ENCODE measurements at regions not wholly inside any gene's neighbourhood (a gene's known extent, or its start where the extent isn't known, plus 50 kb on each side); places are given as distances from the start of the nearest gene placed in this dataset.

DNA sequence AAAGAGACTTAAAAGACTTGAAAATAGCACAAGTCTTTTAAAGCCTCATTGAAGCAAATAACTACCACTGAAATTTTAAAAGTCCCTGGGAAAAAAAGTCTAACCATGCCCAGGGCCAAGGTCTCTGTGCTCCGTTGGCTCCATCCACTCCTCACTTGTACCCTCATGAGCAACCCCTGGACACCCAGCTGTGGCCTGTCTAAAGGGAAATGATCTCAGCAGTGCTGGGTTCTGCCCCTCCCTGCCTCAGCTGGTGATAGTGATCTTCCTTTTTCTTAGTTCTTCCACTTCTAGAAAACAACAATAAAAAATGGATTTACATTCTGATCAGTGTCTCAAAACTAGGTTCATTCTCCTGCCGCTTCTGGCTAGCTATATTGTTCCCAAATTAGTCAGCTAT lies 423.5 kb upstream of the ADAMTS5 start:
- TF ChIP-seq GTF3C2 (IDR thresholded peaks at IDR 0.05; ENCODE audit: borderline replicate concordance, extremely low read depth, insufficient read length) = no peak
- TF ChIP-seq TAF1 (IDR thresholded peaks at IDR 0.05; ENCODE audit: control insufficient read depth, extremely low read depth, insufficient read depth, low read length, severe bottlenecking) = no peak
- TF ChIP-seq PHF20 (IDR thresholded peaks at IDR 0.05; ENCODE audit: partially characterized antibody) = no peak
- TF ChIP-seq, protein P1, sequence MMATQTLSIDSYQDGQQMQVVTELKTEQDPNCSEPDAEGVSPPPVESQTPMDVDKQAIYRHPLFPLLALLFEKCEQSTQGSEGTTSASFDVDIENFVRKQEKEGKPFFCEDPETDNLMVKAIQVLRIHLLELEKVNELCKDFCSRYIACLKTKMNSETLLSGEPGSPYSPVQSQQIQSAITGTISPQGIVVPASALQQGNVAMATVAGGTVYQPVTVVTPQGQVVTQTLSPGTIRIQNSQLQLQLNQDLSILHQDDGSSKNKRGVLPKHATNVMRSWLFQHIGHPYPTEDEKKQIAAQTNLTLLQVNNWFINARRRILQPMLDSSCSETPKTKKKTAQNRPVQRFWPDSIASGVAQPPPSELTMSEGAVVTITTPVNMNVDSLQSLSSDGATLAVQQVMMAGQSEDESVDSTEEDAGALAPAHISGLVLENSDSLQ (IDR thresholded peaks at IDR 0.05) = no peak
- TF ChIP-seq, protein P2, sequence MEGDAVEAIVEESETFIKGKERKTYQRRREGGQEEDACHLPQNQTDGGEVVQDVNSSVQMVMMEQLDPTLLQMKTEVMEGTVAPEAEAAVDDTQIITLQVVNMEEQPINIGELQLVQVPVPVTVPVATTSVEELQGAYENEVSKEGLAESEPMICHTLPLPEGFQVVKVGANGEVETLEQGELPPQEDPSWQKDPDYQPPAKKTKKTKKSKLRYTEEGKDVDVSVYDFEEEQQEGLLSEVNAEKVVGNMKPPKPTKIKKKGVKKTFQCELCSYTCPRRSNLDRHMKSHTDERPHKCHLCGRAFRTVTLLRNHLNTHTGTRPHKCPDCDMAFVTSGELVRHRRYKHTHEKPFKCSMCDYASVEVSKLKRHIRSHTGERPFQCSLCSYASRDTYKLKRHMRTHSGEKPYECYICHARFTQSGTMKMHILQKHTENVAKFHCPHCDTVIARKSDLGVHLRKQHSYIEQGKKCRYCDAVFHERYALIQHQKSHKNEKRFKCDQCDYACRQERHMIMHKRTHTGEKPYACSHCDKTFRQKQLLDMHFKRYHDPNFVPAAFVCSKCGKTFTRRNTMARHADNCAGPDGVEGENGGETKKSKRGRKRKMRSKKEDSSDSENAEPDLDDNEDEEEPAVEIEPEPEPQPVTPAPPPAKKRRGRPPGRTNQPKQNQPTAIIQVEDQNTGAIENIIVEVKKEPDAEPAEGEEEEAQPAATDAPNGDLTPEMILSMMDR (IDR thresholded peaks at IDR 0.05 in 2 of 3, conservative IDR thresholded peaks at IDR 0.05 in 1 of 3; ENCODE audit: insufficient read depth in 2 of 3, low read depth in 1 of 3, low read length in 3 of 3) = no peak
- no peak for TF ChIP-seq FOS (IDR thresholded peaks at IDR 0.05; ENCODE audit: extremely low read depth, insufficient read length)
- no peak for TF ChIP-seq JUND (IDR thresholded peaks at IDR 0.05; ENCODE audit: borderline replicate concordance, low read depth, low read length)
- no peak for TF ChIP-seq JUND (tag; IDR thresholded peaks at IDR 0.05; ENCODE audit: borderline replicate concordance, low read depth, low read length)
- no peak for TF ChIP-seq ZC3H4 (CRISPR knock-in tag; IDR thresholded peaks at IDR 0.05; ENCODE audit: borderline replicate concordance)
- no peak for TF ChIP-seq ZNF174 (CRISPR knock-in tag; IDR thresholded peaks at IDR 0.05)
- no peak for TF ChIP-seq ARNT (IDR thresholded peaks at IDR 0.05)
- TF ChIP-seq ETS1 (conservative IDR thresholded peaks at IDR 0.05; ENCODE audit: control insufficient read depth, low read depth, low read length) = no peak
